ENCODE measurements at regions not wholly inside any gene's neighbourhood (a gene's known extent, or its start where the extent isn't known, plus 50 kb on each side); places are given as distances from the start of the nearest gene placed in this dataset.

- no peak overlapping the region for H4K5ac ChIP-seq (ENCODE audit: insufficient read length, low read depth, low read length)
- H2BK15ac ChIP-seq (ENCODE audit: low read depth, low read length): no peak overlapping the region
- H3K27ac ChIP-seq (ENCODE audit: insufficient read length, low read depth, low read length): no peak overlapping the region
- H3K9me3 Mint-ChIP-seq: peaks cover 0 to 6% of the 10 kb centered on the region in 2 experiments; a peak in 1 of 5 replicates
- H2AK5ac ChIP-seq (ENCODE audit: insufficient read length, low read length): no peak overlapping the region
- no peak overlapping the region for H3K14ac ChIP-seq (ENCODE audit: insufficient read depth, low read length)
- H3K27ac Mint-ChIP-seq: no peak overlapping the region
- H3K18ac ChIP-seq (ENCODE audit: insufficient read length, low read depth, low read length): no peak overlapping the region
- H3K4me1 ChIP-seq (ENCODE audit: insufficient read depth, low read length): no peaks in the 10 kb centered on the region; the same call in 1 of the 2 replicates
- H3K4me2 ChIP-seq (ENCODE audit: insufficient read depth, insufficient read length, low read length): no peak overlapping the region
- no peak overlapping the region for H3K4ac ChIP-seq (ENCODE audit: low read depth, low read length)
- H3K9me3 ChIP-seq (ENCODE audit: control insufficient read depth, low read depth, low read length): no peaks in the 10 kb centered on the region
- H2BK5ac ChIP-seq (ENCODE audit: insufficient read length, low read length): no peak overlapping the region
- H3K9ac ChIP-seq (ENCODE audit: extremely low read depth, insufficient read length, low read length): no peak overlapping the region
- H3K27me3 ChIP-seq (ENCODE audit: insufficient read depth, low read length): no peaks in the 10 kb centered on the region
- no peak for DNase-seq
- no peak overlapping the region for H3K4me3 Mint-ChIP-seq
- peaks cover 11% of the 10 kb centered on the region in 2 experiments for H3K4me1 Mint-ChIP-seq
- H2BK12ac ChIP-seq (ENCODE audit: insufficient read length, low read depth, low read length): no peak overlapping the region
- H3K36me3 Mint-ChIP-seq (ENCODE audit: insufficient read depth in 1 of 3, low read depth in 3 of 3): no peaks in the 10 kb centered on the region; a peak in 1 of 7 replicates
- H2BK120ac ChIP-seq (ENCODE audit: low read depth, low read length, poor library complexity, severe bottlenecking): no peak overlapping the region
- no CpG with 5 or more reads among the region's 2 CpGs for WGBS (ENCODE audit: extremely low coverage, insufficient read length, low lambda C conversion rate)
- H3K79me1 ChIP-seq (ENCODE audit: insufficient read depth, low read depth, low read length, poor library complexity, severe bottlenecking): no peaks in the 10 kb centered on the region
- no peak overlapping the region for H3K23ac ChIP-seq (ENCODE audit: insufficient read length, low read depth, low read length)
- no peaks in the 10 kb centered on the region for H3K79me2 ChIP-seq (ENCODE audit: insufficient read depth, low read length)
- H4K91ac ChIP-seq (ENCODE audit: insufficient read length, low read depth, low read length): no peak overlapping the region
- H3K23me2 ChIP-seq (ENCODE audit: insufficient read length, low read depth, low read length, poor library complexity, severe bottlenecking): no peaks in the 10 kb centered on the region
- no peaks in the 10 kb centered on the region for H4K20me1 ChIP-seq (ENCODE audit: control insufficient read depth, insufficient read depth, insufficient read length)
- no peaks in the 10 kb centered on the region for H3K27me3 Mint-ChIP-seq (ENCODE audit: low read depth)
- H2AFZ ChIP-seq (ENCODE audit: low read length): no peak overlapping the region
- no peak overlapping the region for H3K56ac ChIP-seq (ENCODE audit: insufficient read length, low read depth, low read length)
- no peak overlapping the region for H2BK20ac ChIP-seq (ENCODE audit: low read depth, low read length, poor library complexity, severe bottlenecking)
- TF ChIP-seq, protein P1, sequence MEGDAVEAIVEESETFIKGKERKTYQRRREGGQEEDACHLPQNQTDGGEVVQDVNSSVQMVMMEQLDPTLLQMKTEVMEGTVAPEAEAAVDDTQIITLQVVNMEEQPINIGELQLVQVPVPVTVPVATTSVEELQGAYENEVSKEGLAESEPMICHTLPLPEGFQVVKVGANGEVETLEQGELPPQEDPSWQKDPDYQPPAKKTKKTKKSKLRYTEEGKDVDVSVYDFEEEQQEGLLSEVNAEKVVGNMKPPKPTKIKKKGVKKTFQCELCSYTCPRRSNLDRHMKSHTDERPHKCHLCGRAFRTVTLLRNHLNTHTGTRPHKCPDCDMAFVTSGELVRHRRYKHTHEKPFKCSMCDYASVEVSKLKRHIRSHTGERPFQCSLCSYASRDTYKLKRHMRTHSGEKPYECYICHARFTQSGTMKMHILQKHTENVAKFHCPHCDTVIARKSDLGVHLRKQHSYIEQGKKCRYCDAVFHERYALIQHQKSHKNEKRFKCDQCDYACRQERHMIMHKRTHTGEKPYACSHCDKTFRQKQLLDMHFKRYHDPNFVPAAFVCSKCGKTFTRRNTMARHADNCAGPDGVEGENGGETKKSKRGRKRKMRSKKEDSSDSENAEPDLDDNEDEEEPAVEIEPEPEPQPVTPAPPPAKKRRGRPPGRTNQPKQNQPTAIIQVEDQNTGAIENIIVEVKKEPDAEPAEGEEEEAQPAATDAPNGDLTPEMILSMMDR (conservative IDR thresholded peaks at IDR 0.05): no peak
- no peak overlapping the region for H4K8ac ChIP-seq (replicated peaks; ENCODE audit: insufficient read length, low read depth, low read length)
- H3T11ph ChIP-seq (ENCODE audit: low read length): no peak overlapping the region
Measured at GRCh38 chr12:68102731-68103130, 56.8 kb downstream of the IFNG start.
